Frontal cortex (tissue), 3 donors: ENCODE measurements at regions not wholly inside any gene's neighbourhood (a gene's known extent, or its start where the extent isn't known, plus 50 kb on each side); places are given as distances from the start of the nearest gene placed in this dataset.

Experiments
- DNase-seq, 2 donors: peaks; one replicate each; pipeline ENCODE4 v3.0.0; 2012; ENCODE audit warnings: low spot score in 2 of 2
- FAIRE-seq: peaks from 2 replicates; lab custom pipeline; 2012; peaks lifted over from hg19 to GRCh38; lab: Jason Lieb, UNC
- donor health status: control.
- donor health status: control.
- donor health status: control.

- FAIRE-seq (no peak), DNase-seq (no peak)
Measured at GRCh38 chr5:40027400-40027799, 602.6 kb upstream of the DAB2 start.

DNA sequence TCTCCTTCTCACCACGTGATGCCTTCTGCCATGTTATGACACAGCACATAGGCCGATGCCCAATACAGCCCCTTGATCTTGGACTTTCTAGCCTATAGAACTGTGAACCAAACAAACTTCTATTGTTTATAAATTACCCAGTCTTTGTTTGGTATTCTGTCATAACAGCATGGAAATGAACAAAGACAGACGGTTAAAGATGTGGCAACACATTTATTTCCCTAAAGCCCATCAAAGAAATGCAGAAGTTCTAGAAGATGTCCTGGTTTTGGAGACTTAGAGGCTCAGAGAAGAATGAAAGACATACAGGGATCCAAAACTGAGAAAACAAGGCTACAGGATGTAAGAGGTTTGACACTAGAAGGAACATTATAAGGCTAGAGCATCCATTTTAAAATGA is 600.8 kb upstream of the DAB2 start:
- DNase-seq (no peak), FAIRE-seq (no peak)

DNA sequence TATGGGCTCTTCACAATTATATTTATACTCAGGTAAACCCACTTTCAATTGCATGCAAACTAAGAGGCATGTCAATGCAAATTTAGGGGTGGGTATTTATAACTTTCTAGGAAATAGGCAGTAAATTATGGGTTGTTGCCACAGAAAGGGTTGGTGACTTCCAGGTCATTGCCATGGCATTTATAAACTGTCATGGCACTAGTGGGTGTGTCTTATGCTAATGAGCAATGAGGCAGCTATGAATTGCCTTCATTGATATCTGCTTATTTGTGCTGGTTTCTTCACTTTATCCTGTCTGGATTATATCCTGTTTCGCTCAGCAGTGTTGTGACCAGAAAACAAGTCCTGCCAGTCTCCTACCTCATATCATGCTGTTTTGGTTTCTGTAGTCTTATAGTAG is 597.3 kb upstream of the DAB2 start:
- FAIRE-seq: no peak
- no peak for DNase-seq

DNA sequence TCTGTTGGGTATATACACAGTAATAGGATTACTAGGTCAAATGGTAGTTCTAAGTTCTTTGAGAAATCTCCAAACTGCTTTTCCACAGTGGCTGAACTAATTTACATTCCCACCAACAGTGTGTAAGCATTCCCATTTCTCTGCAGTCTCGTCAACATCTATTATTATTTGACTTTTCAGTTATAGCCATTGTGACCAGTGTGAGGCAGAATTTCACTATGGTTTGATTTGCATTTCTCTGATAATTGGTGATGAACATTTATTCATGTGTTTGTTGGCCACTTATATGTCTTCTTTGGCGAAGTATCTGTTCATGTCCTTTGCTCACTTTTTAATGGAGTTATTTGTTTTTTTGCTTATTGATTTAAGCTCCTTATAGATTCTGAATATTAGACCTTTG is 596.2 kb upstream of the DAB2 start:
- DNase-seq (no peak), FAIRE-seq (no peak)

DNA sequence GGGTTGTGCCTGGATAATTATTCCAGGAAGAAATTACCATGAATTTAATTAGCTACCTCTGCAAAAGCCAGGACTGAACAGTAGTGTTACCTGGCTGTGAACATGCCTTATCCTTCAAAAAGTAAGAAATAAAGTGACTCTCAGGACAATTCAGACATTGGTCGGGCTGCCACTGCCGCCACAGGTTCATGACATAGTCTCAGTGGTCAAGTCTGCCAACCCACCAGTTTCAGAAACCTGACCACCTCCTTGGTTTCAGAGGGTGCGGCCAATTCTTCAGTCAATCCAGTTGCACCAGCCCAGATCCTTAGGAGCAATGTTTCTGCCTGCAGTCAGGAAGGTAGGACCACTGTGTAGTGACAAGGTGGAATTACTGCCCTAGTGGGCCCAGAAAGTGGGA is 593.1 kb upstream of the DAB2 start:
- FAIRE-seq: no peak
- no peak for DNase-seq

GRCh38 chr5:40017135-40017534 is 592.4 kb upstream of the DAB2 start:
- FAIRE-seq: no peak
- DNase-seq: no peak

DNA sequence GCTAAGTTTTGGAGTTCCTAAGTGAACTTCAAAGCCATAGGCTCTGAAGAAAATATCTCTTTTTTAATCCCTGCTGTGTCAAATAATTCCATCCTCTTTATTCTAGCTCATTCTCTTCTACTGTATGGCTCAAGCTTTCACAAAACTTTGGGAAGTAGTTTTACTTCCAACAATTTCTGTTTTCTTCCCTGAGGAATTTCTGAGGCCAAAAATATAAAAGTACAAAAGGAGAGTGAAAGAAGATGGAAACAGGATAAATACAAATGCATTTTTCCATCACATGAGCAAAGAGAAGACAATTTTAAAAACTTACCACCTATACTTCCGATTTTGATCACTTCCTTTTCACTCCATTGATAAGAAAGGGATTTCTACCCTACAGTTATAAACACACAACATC is 585.7 kb upstream of the DAB2 start:
- DNase-seq (no peak), FAIRE-seq (no peak)

DNA sequence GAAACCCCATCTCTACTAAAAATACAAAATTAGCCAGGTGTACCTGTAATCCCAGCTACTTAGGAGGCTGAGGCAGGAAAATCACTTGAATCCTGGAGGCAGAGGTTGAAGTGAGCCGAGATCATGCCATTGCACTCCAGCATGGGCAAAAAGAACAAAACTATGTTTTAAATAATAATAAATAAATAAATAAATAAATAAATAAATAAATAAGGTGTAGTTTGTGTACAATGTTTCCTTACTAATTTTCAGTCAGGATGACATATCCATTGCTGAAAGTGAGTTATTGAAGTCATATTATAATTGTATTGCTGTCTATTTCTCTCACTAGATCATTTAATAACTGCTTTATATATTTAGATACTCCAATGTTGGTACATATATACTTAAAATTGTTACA is 581.5 kb upstream of the DAB2 start:
- DNase-seq (no peak), FAIRE-seq (no peak)

DNA sequence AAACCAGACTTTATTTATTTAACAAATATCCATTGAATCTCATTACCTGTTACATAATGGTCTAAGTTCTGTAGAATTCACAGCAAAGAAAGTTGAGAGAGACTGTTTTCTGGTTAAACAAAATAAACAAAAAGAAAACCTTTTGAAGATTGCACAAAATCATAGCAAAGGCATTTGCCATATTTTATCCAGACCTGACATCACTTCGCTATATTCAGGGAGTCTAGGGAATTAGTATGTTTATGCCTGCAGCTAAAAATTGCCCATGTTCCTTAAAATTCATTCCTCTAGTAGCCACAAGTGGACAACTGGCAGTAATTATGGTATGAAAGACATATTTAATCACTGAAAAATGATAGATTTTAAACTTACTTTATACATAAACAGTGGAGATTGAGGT is 577.0 kb upstream of the DAB2 start:
- DNase-seq: no peak
- FAIRE-seq: no peak

DNA sequence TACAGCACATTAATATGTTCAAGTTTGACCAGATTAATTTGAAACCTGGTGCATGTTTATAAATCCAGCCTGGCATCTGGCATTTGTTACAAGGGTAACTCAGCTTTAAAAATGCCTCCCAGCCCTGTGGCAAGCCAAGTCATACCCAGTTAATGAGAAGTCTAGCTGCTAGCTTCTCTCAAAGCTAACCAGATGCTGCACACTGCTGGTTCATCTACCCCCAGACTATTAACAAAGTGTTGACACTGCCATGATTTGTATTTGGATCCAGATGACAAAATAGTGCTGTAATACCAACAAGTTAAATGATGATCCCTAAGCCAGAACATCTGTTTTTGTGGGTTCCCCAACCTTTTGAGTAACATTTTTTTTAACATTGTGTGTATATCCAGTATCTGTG is 573.7 kb upstream of the DAB2 start:
- FAIRE-seq (no peak), DNase-seq (no peak)

GRCh38 chr5:39995990-39996389 is 571.2 kb upstream of the DAB2 start:
- DNase-seq (no peak), FAIRE-seq (no peak)

- FAIRE-seq (no peak), DNase-seq (no peak)
Measured at GRCh38 chr5:39992617-39993202, 567.9 kb upstream of the DAB2 start.

GRCh38 chr5:39986614-39987013 is 561.8 kb upstream of the DAB2 start:
- FAIRE-seq: no peak
- DNase-seq: no peak

- DNase-seq: no peak
- no peak for FAIRE-seq
Measured at GRCh38 chr5:39980056-39980455, 555.3 kb upstream of the DAB2 start.

DNA sequence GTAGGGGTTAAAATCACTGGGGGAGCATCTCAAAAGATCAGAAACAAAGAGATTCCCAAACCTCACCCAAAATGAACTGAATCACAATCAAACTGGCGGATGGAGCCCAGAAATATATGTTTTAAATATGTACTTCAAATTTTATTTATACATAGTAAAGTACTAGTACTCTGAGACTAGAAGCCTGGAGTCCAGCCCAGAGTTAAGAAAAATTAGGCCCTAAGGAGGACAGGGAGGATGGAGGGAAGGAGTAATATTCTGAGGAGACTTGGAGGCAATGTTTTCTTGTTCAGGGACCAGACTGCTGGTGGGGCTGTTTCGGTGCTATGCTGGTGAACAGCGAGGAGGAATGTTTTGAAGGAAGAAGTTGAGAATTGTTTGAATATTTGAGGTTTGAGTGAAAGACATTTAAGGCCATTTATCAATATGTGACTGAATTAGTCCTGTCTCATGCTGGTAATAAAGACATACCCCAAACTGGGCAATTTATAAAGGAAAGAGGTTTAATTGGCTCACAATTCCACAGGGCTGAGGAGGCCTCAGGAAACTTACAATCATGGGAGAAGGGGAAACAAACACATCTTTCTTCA is 552.4 kb upstream of the DAB2 start:
- DNase-seq (no peak), FAIRE-seq (no peak)

DNA sequence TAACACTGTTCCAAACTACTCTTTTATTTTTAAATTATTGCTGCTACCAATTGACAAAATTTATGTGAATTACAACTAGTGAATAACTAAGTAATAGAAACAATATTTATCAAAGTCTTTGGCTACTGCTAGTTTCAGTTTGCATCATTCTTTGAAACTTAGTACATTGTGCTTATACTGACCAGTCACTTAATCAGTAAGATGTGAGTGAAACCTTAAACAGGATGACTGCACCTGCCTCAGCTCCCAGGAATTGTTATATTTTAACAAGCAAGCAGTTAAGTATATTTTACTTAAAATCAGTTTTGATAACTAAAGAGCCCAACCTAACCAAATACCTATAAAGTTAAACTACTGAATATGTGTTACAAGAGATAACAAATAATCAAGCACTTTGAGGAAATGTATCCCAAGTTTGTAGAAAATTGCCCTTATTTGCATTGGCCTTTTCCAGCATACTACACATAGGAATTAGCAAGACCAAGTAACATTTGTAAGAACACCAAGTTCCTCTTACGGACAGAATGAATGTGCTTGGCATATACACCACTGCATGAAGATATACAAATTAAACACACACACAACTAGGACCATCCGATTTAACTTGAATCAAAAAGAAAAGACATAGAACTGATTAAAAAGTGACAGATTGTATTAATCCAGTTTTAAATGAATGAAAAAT is 545.5 kb upstream of the DAB2 start:
- DNase-seq (no peak), FAIRE-seq (no peak)

DNA sequence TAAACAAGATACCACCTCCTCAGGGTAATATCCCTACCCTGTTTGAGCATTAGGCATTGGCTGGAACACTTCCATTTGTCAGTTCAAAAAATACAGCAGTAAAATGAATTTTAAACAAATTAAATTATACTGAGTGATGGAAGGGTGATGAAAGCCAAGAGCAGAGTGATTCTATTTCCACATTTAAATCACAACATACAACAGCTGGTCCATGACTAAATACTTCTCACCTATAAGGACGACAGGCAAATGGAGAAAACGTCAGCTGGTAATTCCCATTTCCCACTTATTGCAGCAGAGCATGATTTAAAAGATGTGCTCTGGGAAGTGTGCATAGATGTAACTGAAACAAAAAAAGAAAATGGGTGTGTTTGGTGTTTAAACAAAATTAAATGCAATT is 543.6 kb upstream of the DAB2 start:
- DNase-seq: no peak
- FAIRE-seq: no peak

DNA sequence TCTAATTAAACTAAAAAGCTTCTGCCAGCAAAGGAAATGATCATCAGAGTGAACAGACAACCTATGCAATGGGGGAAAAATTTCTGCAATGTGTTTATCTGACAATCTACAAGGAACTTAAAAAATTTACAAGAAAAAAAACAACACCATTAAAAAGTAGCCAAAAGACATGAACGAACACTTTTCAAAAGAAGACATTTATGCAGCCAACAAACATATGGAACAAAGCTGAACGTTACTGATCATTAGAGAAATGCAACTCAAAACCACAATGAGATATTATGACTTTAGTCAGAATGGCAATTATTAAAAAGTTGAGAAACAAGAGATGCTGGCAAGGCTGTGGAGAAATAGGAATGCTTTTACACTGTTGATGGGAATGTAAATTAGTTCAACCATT is 530.4 kb upstream of the DAB2 start:
- FAIRE-seq (no peak), DNase-seq (no peak)

DNA sequence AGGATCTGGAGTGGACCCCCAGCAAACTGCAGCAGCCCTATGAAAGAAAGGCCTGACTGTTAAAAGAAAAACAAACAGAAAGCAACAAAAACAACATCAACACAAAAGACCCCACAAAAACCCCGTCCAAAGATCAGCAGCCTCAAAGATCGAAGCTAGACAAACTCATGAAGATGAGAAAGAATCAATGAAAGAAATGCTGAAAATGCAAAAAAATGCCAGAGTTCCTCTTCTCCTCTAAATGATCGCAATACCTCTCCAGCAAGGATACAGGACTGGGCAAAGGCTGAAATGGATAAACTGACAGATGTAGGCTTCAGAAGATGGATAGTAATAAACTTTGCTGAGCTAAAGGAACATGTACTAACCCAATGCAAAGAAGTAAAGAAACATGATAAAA is 526.3 kb upstream of the DAB2 start:
- DNase-seq (no peak), FAIRE-seq (no peak)

DNA sequence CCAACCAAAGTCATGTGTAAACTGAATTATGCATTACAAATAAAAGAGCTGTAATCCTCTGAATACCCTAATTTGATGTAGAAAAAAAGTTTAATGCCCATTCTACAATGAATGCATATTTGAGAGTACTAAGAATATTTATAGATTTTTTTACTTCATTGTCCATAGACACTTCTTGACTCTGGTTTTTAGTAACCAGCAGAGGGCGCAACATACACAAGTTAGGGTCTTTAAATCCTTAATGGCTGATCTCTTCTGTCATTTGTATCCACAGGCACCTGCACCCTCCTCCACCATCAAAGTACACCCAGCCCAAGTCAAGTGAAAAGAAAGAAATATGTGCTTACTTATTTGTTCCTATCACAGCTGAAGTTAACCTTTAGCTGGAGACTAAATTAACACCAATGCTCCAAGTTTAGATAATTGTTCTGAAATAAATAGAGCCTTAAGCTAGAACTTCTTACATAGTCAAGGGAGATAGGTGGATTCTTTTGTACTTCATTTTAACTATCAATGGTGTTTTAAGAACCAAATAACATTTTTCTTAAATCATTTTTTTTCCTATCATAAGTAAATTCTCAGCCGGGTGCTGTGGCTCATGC is 524.2 kb upstream of the DAB2 start:
- DNase-seq (peak; percentile 3 to 16), FAIRE-seq (no peak)

DNA sequence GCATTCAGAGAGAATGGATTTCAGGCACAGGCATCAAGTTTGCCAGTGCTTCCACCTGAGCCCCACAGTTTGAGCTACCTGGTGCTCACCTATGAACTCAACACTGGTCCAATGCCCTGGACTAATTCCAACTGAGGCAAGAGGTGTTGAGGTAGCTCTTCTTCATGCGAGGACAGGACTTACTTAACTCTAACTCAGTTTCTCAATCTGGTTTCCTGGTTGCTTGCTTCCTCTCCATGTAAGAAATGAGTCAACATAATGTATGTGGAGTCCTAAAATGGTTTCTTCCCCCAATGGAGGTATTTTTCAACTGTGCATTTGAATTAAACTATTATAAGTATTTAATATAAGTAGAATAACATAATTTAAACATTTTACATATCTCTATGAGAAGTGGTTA is 523.6 kb upstream of the DAB2 start:
- no peak for FAIRE-seq
- no peak for DNase-seq

DNA sequence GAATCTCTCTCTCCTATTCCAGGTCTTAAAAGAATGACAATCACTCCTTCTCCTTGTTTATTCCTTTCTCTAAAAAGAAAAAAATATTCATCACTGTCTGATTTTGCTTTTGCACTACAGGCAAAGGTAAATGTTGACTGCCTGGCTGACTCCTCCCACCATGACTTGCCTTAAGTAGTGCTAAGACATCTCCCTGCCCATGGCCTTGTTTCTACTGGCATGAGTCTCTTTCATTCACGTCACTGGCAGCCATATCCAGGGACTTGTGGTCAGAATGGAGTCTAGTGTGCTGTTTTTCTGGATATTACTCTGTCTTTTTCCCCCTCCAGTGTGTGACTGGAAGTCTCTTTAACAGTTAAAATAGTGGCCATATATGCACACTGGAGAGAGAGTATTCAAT is 522.9 kb upstream of the DAB2 start:
- no peak for FAIRE-seq

More for the DNA sequence above, 522.9 kb upstream of the DAB2 start:
- DNase-seq: no peak
